ENCODE measurements at regions not wholly inside any gene's neighbourhood (a gene's known extent, or its start where the extent isn't known, plus 50 kb on each side); places are given as distances from the start of the nearest gene placed in this dataset.

DNA sequence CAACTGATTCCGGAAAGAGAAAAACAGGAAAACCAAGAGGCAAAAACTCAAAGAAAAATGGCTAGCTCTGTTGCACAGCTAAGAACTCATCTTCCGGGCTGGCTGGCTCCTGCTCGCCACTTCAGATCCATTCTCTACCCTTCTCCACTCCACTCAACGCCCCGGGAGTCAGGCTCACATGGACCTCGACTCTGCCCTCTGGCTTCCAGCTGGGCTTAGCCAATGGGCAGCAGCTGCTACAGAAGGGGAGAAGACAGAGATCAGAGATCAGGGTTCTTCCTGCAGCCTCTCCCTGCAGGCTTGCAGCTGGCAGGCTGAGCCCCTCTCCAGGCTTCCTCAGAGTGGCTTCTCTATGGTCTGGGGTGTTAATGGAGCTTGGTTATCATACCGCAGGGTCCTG, 187.5 kb downstream of the MED10 start:
- H3K4me1 Mint-ChIP-seq (ENCODE audit: low read depth, unreplicated experiment) = peaks cover 3% of the 10 kb centered on the region
- peaks cover 2% of the 10 kb centered on the region for H3K9me3 Mint-ChIP-seq (ENCODE audit: unreplicated experiment)
- no peaks in the 10 kb centered on the region for H3K36me3 Mint-ChIP-seq (ENCODE audit: unreplicated experiment)
- H3K27ac Mint-ChIP-seq (ENCODE audit: unreplicated experiment) = no peak overlapping the region
- TF ChIP-seq, protein P1, sequence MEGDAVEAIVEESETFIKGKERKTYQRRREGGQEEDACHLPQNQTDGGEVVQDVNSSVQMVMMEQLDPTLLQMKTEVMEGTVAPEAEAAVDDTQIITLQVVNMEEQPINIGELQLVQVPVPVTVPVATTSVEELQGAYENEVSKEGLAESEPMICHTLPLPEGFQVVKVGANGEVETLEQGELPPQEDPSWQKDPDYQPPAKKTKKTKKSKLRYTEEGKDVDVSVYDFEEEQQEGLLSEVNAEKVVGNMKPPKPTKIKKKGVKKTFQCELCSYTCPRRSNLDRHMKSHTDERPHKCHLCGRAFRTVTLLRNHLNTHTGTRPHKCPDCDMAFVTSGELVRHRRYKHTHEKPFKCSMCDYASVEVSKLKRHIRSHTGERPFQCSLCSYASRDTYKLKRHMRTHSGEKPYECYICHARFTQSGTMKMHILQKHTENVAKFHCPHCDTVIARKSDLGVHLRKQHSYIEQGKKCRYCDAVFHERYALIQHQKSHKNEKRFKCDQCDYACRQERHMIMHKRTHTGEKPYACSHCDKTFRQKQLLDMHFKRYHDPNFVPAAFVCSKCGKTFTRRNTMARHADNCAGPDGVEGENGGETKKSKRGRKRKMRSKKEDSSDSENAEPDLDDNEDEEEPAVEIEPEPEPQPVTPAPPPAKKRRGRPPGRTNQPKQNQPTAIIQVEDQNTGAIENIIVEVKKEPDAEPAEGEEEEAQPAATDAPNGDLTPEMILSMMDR (IDR thresholded peaks at IDR 0.05; ENCODE audit: partially characterized antibody, unreplicated experiment) = no peak
- DNase-seq = no peak
- no peaks in the 10 kb centered on the region for H3K27me3 Mint-ChIP-seq (ENCODE audit: unreplicated experiment)
- no peak overlapping the region for H3K4me3 Mint-ChIP-seq (ENCODE audit: unreplicated experiment)

- no peak for DNase-seq
- peaks cover 6% of the 10 kb centered on the region for H3K36me3 Mint-ChIP-seq (ENCODE audit: unreplicated experiment)
- TF ChIP-seq, protein P1 (IDR thresholded peaks at IDR 0.05; ENCODE audit: partially characterized antibody, unreplicated experiment) = no peak
- H3K4me1 Mint-ChIP-seq (ENCODE audit: low read depth, unreplicated experiment) = peaks cover 3% of the 10 kb centered on the region
- no peak overlapping the region for H3K27ac Mint-ChIP-seq (ENCODE audit: unreplicated experiment)
- H3K9me3 Mint-ChIP-seq (ENCODE audit: unreplicated experiment) = peaks cover 4% of the 10 kb centered on the region
- H3K27me3 Mint-ChIP-seq (ENCODE audit: unreplicated experiment) = no peaks in the 10 kb centered on the region
- no peak overlapping the region for H3K4me3 Mint-ChIP-seq (ENCODE audit: unreplicated experiment)
These were observed 189.4 kb downstream of the MED10 start for GRCh38 chr5:6188976-6189375.

GRCh38 chr5:6188344-6188743, 190.0 kb downstream of the MED10 start:
- Mint-ChIP-seq H3K4me3 (ENCODE audit: unreplicated experiment) (no peak overlapping the region), H3K9me3 (ENCODE audit: unreplicated experiment) (peaks cover 4% of the 10 kb centered on the region), H3K27ac (ENCODE audit: unreplicated experiment) (no peak overlapping the region), H3K27me3 (ENCODE audit: unreplicated experiment) (peaks cover 1% of the 10 kb centered on the region), H3K4me1 (ENCODE audit: low read depth, unreplicated experiment) (peaks cover 3% of the 10 kb centered on the region), H3K36me3 (ENCODE audit: unreplicated experiment) (peaks cover 6% of the 10 kb centered on the region)
- DNase-seq = no peak
- TF ChIP-seq, protein P1 (IDR thresholded peaks at IDR 0.05; ENCODE audit: partially characterized antibody, unreplicated experiment) = no peak

DNA sequence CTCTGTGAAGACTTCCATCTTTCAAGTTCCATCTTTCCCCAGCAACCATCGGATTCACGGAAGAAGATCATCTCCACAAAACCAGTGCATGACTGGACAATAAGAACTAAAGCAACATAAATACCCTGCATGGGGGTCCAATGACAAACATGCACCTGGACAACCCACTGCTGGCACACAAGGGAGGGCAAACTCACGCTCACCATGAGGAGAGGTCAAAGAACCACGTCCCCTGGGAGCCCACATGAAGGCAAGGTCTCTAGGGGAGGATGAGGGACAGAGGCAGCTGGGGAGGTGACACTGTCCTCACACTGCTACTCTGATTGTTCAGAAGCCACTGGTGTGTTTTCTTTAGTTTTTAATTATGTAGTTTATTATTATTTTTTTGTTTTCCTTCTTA, 190.8 kb downstream of the MED10 start:
- Mint-ChIP-seq H3K27ac (ENCODE audit: unreplicated experiment) (no peak overlapping the region), H3K9me3 (ENCODE audit: unreplicated experiment) (peaks cover 4% of the 10 kb centered on the region), H3K4me3 (ENCODE audit: unreplicated experiment) (no peak overlapping the region), H3K27me3 (ENCODE audit: unreplicated experiment) (peaks cover 2% of the 10 kb centered on the region), H3K36me3 (ENCODE audit: unreplicated experiment) (peaks cover 6% of the 10 kb centered on the region), H3K4me1 (ENCODE audit: low read depth, unreplicated experiment) (peaks cover 3% of the 10 kb centered on the region)
- TF ChIP-seq, protein P1 (IDR thresholded peaks at IDR 0.05; ENCODE audit: partially characterized antibody, unreplicated experiment) = no peak
- DNase-seq = no peak

DNA sequence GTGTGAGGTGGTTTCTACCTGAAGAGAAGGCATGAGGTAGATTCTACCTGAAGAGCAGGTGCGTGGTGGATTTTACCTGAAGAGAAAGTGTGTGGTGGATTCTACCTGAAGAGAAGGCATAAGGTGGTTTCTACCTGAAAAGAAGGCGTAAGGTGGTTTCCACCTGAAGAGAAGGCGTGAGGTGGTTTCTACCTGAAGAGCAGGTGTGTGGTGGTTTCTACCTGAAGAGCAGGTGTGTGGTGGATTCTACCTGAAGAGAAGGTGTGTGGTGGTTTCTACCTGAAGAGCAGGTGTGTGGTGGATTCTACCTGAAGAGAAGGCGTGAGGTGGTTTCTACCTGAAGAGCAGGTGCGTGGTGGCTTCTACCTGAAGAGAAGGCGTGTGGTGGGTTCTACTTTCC, 192.8 kb downstream of the MED10 start:
- Mint-ChIP-seq H3K27me3 (ENCODE audit: unreplicated experiment) (peaks cover 5% of the 10 kb centered on the region), H3K9me3 (ENCODE audit: unreplicated experiment) (peaks cover 4% of the 10 kb centered on the region), H3K27ac (ENCODE audit: unreplicated experiment) (no peak overlapping the region), H3K36me3 (ENCODE audit: unreplicated experiment) (peaks cover 6% of the 10 kb centered on the region), H3K4me3 (ENCODE audit: unreplicated experiment) (no peak overlapping the region), H3K4me1 (ENCODE audit: low read depth, unreplicated experiment) (peaks cover 8% of the 10 kb centered on the region)
- TF ChIP-seq, protein P1 (IDR thresholded peaks at IDR 0.05; ENCODE audit: partially characterized antibody, unreplicated experiment) = no peak
- DNase-seq = no peak

All from glutamatergic neuron (in vitro differentiated cells).